Stomach smooth muscle (tissue), 2 donors: ENCODE measurements at regions not wholly inside any gene's neighbourhood (a gene's known extent, or its start where the extent isn't known, plus 50 kb on each side); places are given as distances from the start of the nearest gene placed in this dataset.

Source experiments
- H3K27ac ChIP-seq: one replicate; pipeline ENCODE4 v1.7.0; 2013; ENCODE audit warnings: mild to moderate bottlenecking, low read length, inconsistent platforms
- H3K27me3 ChIP-seq, 2 donors: one replicate each; pipeline ENCODE4 v1.7.0; 2013; ENCODE audit warnings: low read length in 2 of 2; ENCODE audit not compliant: insufficient read depth in 2 of 2, control insufficient read depth in 1 of 2
- H3K36me3 ChIP-seq, 2 donors: one replicate each; pipeline ENCODE4 v1.7.0; 2013; ENCODE audit warnings: low read length in 2 of 2; ENCODE audit not compliant: control insufficient read depth in 2 of 2, insufficient read depth in 2 of 2
- H3K4me1 ChIP-seq: one replicate; pipeline ENCODE4 v1.7.0; 2013; ENCODE audit warnings: low read length; ENCODE audit not compliant: control insufficient read depth, insufficient read depth
- H3K4me3 ChIP-seq, 2 donors: one replicate each; pipeline ENCODE4 v1.7.0; 2013; ENCODE audit warnings: low read length in 2 of 2
- H3K9ac ChIP-seq, 2 donors: one replicate each; pipeline ENCODE4 v1.7.0; 2013; ENCODE audit warnings: low read length in 2 of 2, mild to moderate bottlenecking in 1 of 2
- H3K9me3 ChIP-seq, 2 donors: one replicate each; pipeline ENCODE4 v1.7.0; 2013; ENCODE audit warnings: low read length in 2 of 2; ENCODE audit not compliant: control insufficient read depth in 2 of 2
- donor health status: healthy.
- donor health status: Pancreatic carcinoma.

- no peaks in the 10 kb centered on the region for H3K27me3 ChIP-seq
- H3K36me3 ChIP-seq = no peaks in the 10 kb centered on the region
- no peak overlapping the region for H3K9ac ChIP-seq
- no peaks in the 10 kb centered on the region for H3K9me3 ChIP-seq
- no peaks in the 10 kb centered on the region for H3K4me1 ChIP-seq
- H3K4me3 ChIP-seq = no peak overlapping the region
- H3K27ac ChIP-seq = no peak overlapping the region
Measured at GRCh38 chr6:94478133-94479005, 1059.0 kb upstream of the EPHA7 start.

GRCh38 chr6:94468830-94469229 is 1049.5 kb upstream of the EPHA7 start:
- Histone ChIP-seq H3K27ac (no peak overlapping the region), H3K36me3 (no peaks in the 10 kb centered on the region), H3K4me1 (no peaks in the 10 kb centered on the region), H3K9ac (no peak overlapping the region), H3K4me3 (no peak overlapping the region), H3K27me3 (no peaks in the 10 kb centered on the region), H3K9me3 (no peaks in the 10 kb centered on the region)

GRCh38 chr6:94464018-94464510 is 1044.7 kb upstream of the EPHA7 start:
- H3K27me3 ChIP-seq = no peaks in the 10 kb centered on the region
- H3K4me1 ChIP-seq = no peaks in the 10 kb centered on the region
- H3K9me3 ChIP-seq = no peaks in the 10 kb centered on the region
- no peak overlapping the region for H3K4me3 ChIP-seq
- H3K36me3 ChIP-seq = no peaks in the 10 kb centered on the region
- H3K9ac ChIP-seq = no peak overlapping the region
- H3K27ac ChIP-seq = no peak overlapping the region

GRCh38 chr6:94463306-94463705 is 1043.9 kb upstream of the EPHA7 start:
- H3K36me3 ChIP-seq = no peaks in the 10 kb centered on the region
- H3K9ac ChIP-seq = no peak overlapping the region
- no peaks in the 10 kb centered on the region for H3K9me3 ChIP-seq
- no peaks in the 10 kb centered on the region for H3K27me3 ChIP-seq
- H3K27ac ChIP-seq = no peak overlapping the region
- H3K4me1 ChIP-seq = no peaks in the 10 kb centered on the region
- H3K4me3 ChIP-seq = no peak overlapping the region

- H3K36me3 ChIP-seq = no peaks in the 10 kb centered on the region
- no peaks in the 10 kb centered on the region for H3K4me1 ChIP-seq
- no peaks in the 10 kb centered on the region for H3K9me3 ChIP-seq
- H3K9ac ChIP-seq = no peak overlapping the region
- H3K27ac ChIP-seq = no peak overlapping the region
- H3K4me3 ChIP-seq = no peak overlapping the region
- H3K27me3 ChIP-seq = no peaks in the 10 kb centered on the region
Measured at GRCh38 chr6:94462231-94462630, 1042.9 kb upstream of the EPHA7 start.

- no peak overlapping the region for H3K27ac ChIP-seq
- H3K9ac ChIP-seq = no peak overlapping the region
- no peaks in the 10 kb centered on the region for H3K36me3 ChIP-seq
- no peak overlapping the region for H3K4me3 ChIP-seq
- no peaks in the 10 kb centered on the region for H3K27me3 ChIP-seq
- H3K4me1 ChIP-seq = no peaks in the 10 kb centered on the region
- H3K9me3 ChIP-seq = no peaks in the 10 kb centered on the region
Measured at GRCh38 chr6:94456266-94456665, 1036.9 kb upstream of the EPHA7 start.

- Histone ChIP-seq H3K4me1 (no peaks in the 10 kb centered on the region), H3K9ac (no peak overlapping the region), H3K27me3 (no peaks in the 10 kb centered on the region), H3K9me3 (no peaks in the 10 kb centered on the region), H3K36me3 (no peaks in the 10 kb centered on the region), H3K27ac (no peak overlapping the region), H3K4me3 (no peak overlapping the region)
Measured at GRCh38 chr6:94454231-94454630, 1034.9 kb upstream of the EPHA7 start.

GRCh38 chr6:94446120-94446519 is 1026.8 kb upstream of the EPHA7 start:
- H3K36me3 ChIP-seq = no peaks in the 10 kb centered on the region
- H3K4me1 ChIP-seq = no peaks in the 10 kb centered on the region
- no peaks in the 10 kb centered on the region for H3K9me3 ChIP-seq

GRCh38 chr6:94443701-94444100 is 1024.3 kb upstream of the EPHA7 start:
- Histone ChIP-seq H3K9ac (no peak overlapping the region), H3K27me3 (no peaks in the 10 kb centered on the region), H3K4me3 (no peak overlapping the region), H3K4me1 (no peaks in the 10 kb centered on the region), H3K36me3 (no peaks in the 10 kb centered on the region), H3K27ac (no peak overlapping the region), H3K9me3 (no peaks in the 10 kb centered on the region)

More at GRCh38 chr6:94446120-94446519, 1026.8 kb upstream of the EPHA7 start:
- Histone ChIP-seq H3K27me3 (no peaks in the 10 kb centered on the region), H3K27ac (no peak overlapping the region), H3K4me3 (no peak overlapping the region), H3K9ac (no peak overlapping the region)

- Histone ChIP-seq H3K9ac (no peak overlapping the region), H3K4me3 (no peak overlapping the region), H3K27me3 (no peaks in the 10 kb centered on the region), H3K36me3 (no peaks in the 10 kb centered on the region), H3K9me3 (peaks cover 0 to 2% of the 10 kb centered on the region in 2 donors), H3K4me1 (no peaks in the 10 kb centered on the region), H3K27ac (no peak overlapping the region)
Measured at GRCh38 chr6:94424692-94425091, 1005.3 kb upstream of the EPHA7 start.

- no peaks in the 10 kb centered on the region for H3K4me1 ChIP-seq
- no peaks in the 10 kb centered on the region for H3K36me3 ChIP-seq
- H3K9me3 ChIP-seq = no peaks in the 10 kb centered on the region
- no peaks in the 10 kb centered on the region for H3K27me3 ChIP-seq
- no peak overlapping the region for H3K4me3 ChIP-seq
- H3K27ac ChIP-seq = no peak overlapping the region
- no peak overlapping the region for H3K9ac ChIP-seq
Measured at GRCh38 chr6:94417363-94417762, 998.0 kb upstream of the EPHA7 start.
